ENCODE measurements at regions not wholly inside any gene's neighbourhood (a gene's known extent, or its start where the extent isn't known, plus 50 kb on each side); places are given as distances from the start of the nearest gene placed in this dataset.

DNA sequence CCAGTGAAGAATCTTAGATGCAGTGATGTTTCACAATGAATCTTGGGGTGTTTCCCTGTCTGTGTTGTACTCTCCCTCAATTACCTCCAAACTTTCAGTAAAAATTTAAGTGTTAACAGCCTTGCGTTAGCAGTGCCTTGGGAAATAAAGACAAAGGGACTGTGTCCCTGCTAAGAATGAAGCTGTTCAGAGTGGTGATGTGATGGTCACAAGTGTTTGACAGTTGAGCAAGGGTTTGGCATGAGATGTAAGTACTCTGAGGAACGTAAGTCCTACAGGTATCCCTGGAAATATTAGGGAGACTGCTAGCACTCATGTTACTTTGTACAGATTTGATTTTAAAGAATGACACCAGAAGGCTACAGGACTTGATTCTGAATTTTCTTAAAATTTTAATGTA is 304.3 kb upstream of the DPH6 start:
- DNase-seq = no peak
- Histone ChIP-seq H3K9me3 (no peaks in the 10 kb centered on the region), H3K27me3 (no peaks in the 10 kb centered on the region), H3K4me1 (no peaks in the 10 kb centered on the region), H3K27ac (no peak overlapping the region), H3K4me3 (no peak overlapping the region), H3K36me3 (no peaks in the 10 kb centered on the region)
- intact Hi-C loops (cut with DNase I; ENCODE audit: low total_unique reads) = no loop called here
- TF ChIP-seq POLR2A (IDR thresholded peaks at IDR 0.05) (no peak), EP300 (IDR thresholded peaks at IDR 0.05) (no peak), CTCF (IDR thresholded peaks at IDR 0.05) (no peak), POLR2AphosphoS5 (IDR thresholded peaks at IDR 0.05) (no peak)
- 93 to 98% (median 94%) methylated on average over 2 of the region's 2 CpGs for WGBS, 5 donors

DNA sequence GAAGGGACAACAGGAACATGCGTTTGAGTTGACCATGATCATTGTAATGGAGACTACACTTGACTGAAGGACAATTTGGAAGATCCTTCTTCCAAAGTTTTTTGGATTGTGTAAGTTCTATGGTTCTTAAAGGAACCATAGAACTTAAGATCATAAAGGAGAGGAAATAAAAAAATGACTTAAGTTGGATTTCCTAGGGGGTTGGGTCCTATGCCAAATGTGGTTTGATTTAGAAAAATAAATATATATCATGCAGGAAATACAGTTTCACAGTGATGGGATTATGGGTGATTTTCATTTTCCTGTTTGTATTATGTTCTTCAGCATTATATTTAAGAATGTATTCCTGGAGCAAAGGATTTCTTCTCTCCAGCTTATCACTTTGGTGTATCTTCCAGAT is 305.5 kb upstream of the DPH6 start:
- Histone ChIP-seq H3K9me3 (no peaks in the 10 kb centered on the region), H3K27me3 (no peaks in the 10 kb centered on the region), H3K4me1 (no peaks in the 10 kb centered on the region), H3K27ac (no peak overlapping the region), H3K36me3 (no peaks in the 10 kb centered on the region), H3K4me3 (no peak overlapping the region)
- TF ChIP-seq EP300 (IDR thresholded peaks at IDR 0.05) (no peak), POLR2AphosphoS5 (IDR thresholded peaks at IDR 0.05) (no peak), CTCF (IDR thresholded peaks at IDR 0.05) (no peak), POLR2A (IDR thresholded peaks at IDR 0.05) (no peak)
- intact Hi-C loops (cut with DNase I; ENCODE audit: low total_unique reads) = no loop called here
- WGBS, 5 donors = 93 to 98% (median 94%) methylated on average over 1 of the region's 1 CpG
- DNase-seq = no peak

DNA sequence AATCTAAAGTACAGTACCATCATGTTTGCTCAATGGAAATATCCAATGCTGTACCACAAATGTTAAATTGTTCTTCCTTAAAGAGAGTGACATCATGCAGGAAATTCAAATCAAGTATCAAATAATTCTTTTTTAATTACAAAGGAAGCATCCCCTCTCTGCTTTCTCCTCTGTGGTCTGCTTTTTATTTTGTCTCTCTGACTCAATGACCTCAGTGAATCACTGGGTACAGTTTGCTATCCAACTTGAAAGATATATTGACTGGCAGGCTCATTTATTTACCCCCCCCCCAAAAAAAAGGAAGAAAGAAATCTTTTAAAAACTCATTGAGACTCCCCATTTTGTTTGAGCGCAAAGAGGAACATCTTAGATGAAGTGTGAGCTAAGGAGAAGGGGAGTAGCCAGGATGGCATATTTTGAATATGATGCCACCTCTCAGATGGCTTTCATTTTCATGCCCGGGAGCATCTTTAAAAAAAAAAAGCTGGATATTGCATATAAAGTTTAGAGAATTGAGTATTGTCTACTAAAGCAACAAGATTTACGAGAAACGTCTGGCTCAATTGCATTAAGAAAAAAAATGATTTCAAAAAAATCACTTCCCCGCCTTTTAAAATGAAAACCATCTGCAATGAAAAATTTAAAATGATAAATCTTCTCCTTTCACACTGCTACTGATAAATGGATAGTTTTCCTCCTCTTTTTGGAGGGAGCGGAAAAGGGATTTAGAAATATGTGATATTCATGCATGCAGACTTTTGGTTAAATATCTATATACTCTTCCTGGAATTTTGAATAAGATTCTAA is 307.1 kb upstream of the DPH6 start:
- intact Hi-C loops (cut with DNase I; ENCODE audit: low total_unique reads) = no loop called here
- no peak for DNase-seq
- TF ChIP-seq EP300 (IDR thresholded peaks at IDR 0.05) = no peak
- no peak for TF ChIP-seq POLR2A (IDR thresholded peaks at IDR 0.05)
- TF ChIP-seq CTCF (IDR thresholded peaks at IDR 0.05) = no peak
- TF ChIP-seq POLR2AphosphoS5 (IDR thresholded peaks at IDR 0.05) = no peak
- Histone ChIP-seq H3K4me1 (no peaks in the 10 kb centered on the region), H3K27ac (no peak overlapping the region), H3K4me3 (no peak overlapping the region), H3K27me3 (no peaks in the 10 kb centered on the region), H3K9me3 (no peaks in the 10 kb centered on the region), H3K36me3 (no peaks in the 10 kb centered on the region)
- WGBS, 5 donors = 82 to 95% (median 88%) methylated on average over 6 of the region's 6 CpGs

GRCh38 chr15:35854316-35854715 is 308.4 kb upstream of the DPH6 start:
- H3K27ac ChIP-seq = no peak overlapping the region
- no peak overlapping the region for H3K4me3 ChIP-seq
- no peak for DNase-seq
- H3K36me3 ChIP-seq = no peaks in the 10 kb centered on the region
- WGBS, 5 donors = 85 to 96% (median 90%) methylated on average over 3 of the region's 3 CpGs
- no peaks in the 10 kb centered on the region for H3K27me3 ChIP-seq
- intact Hi-C loops (cut with DNase I; ENCODE audit: low total_unique reads) = no loop called here
- no peaks in the 10 kb centered on the region for H3K4me1 ChIP-seq
- TF ChIP-seq POLR2A (IDR thresholded peaks at IDR 0.05) = no peak
- TF ChIP-seq EP300 (IDR thresholded peaks at IDR 0.05) = no peak
- TF ChIP-seq POLR2AphosphoS5 (IDR thresholded peaks at IDR 0.05) = no peak
- TF ChIP-seq CTCF (IDR thresholded peaks at IDR 0.05) = no peak
- no peaks in the 10 kb centered on the region for H3K9me3 ChIP-seq
